ENCODE measurements at regions not wholly inside any gene's neighbourhood (a gene's known extent, or its start where the extent isn't known, plus 50 kb on each side); places are given as distances from the start of the nearest gene placed in this dataset.

DNA sequence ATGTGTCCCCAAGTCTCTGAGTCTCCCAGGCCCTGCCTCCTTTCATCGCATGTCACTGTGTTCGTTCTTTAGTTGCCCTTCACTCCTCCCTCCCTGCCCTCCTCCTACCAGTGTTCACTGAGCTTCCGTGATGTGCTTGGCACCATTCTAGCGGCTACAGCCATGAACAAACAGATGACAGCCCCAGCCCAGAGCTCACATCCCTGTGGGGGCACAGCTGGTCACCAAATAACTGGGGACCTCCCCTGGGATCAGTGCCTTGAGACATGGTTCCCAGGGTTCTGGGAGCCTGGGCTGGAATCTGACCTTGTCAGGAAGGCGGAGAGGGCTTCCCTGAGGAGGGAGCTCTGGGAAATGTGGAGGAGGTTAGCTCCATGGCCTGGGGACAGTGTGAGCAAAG lies 320.7 kb downstream of the PTPRU start:
- TF ChIP-seq POLR2A (IDR thresholded peaks at IDR 0.05; ENCODE audit: low read depth, low read length) (no peak), TAF1 (IDR thresholded peaks at IDR 0.05; ENCODE audit: borderline replicate concordance, low read depth, low read length) (no peak), POLR2AphosphoS5 (IDR thresholded peaks at IDR 0.05; ENCODE audit: low read depth, low read length) (no peak)
